DND-41 (cell line): ENCODE measurements at regions not wholly inside any gene's neighbourhood (a gene's known extent, or its start where the extent isn't known, plus 50 kb on each side); places are given as distances from the start of the nearest gene placed in this dataset.

Experiments used
- CTCF ChIP-seq: IDR thresholded peaks from 2 replicates; pipeline ENCODE4 v1.5.1; 2012; ENCODE audit warnings: borderline replicate concordance, low read length, moderate library complexity, mild to moderate bottlenecking; ENCODE audit not compliant: poor library complexity, severe bottlenecking; ENCODE audit errors: extremely low read depth
- EZH2 ChIP-seq: IDR thresholded peaks from 3 replicates; pipeline ENCODE4 v1.6.1; 2012; ENCODE audit warnings: borderline replicate concordance, low read depth, mild to moderate bottlenecking, moderate library complexity, low read length, inconsistent platforms; ENCODE audit not compliant: severe bottlenecking

- no peak for TF ChIP-seq CTCF
- TF ChIP-seq EZH2, result no peak
These were observed 101.9 kb upstream of the MTPN start for GRCh38 chr7:136079066-136079465.
